ENCODE measurements at regions not wholly inside any gene's neighbourhood (a gene's known extent, or its start where the extent isn't known, plus 50 kb on each side); places are given as distances from the start of the nearest gene placed in this dataset.

- no peak for TF ChIP-seq REST (IDR thresholded peaks at IDR 0.05; ENCODE audit: low read depth)
- no peak for TF ChIP-seq TCF12 (IDR thresholded peaks at IDR 0.05; ENCODE audit: low read depth)
- no peak for TF ChIP-seq FOXM1 (IDR thresholded peaks at IDR 0.05; ENCODE audit: borderline replicate concordance, low read depth)
Observed at GRCh38 chr13:74773248-74773647, 639.0 kb upstream of the KLF12 start.

All from Ishikawa (cell line).